GM19372 (cell line): ENCODE measurements at regions not wholly inside any gene's neighbourhood (a gene's known extent, or its start where the extent isn't known, plus 50 kb on each side); places are given as distances from the start of the nearest gene placed in this dataset.

Source experiments
- ATAC-seq: cut with Tn5 transposase; IDR thresholded peaks from one replicate; pipeline ENCODE4 v1.9.1; 2021; ENCODE audit warnings: mild to moderate bottlenecking, low read depth, moderate library complexity; ENCODE audit not compliant: unreplicated experiment

DNA sequence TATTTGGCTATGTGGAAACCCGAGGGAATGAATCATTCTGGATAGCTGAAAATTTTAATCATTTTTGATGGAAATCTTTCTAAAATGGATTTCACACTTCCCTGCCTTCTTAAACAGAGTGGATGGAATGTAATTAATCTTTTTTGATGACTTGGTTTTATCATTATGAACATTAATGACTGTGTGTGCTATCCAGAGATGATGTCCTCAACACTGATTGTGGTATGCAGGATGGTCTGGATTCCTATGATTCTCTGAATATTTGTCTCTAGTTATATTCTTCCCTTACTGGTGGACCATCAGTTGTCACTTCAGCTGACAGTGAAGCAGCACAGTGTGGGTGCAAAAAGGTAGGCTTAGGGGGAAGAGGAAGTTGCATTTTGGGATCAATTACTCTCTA, 513.5 kb downstream of the LMO4 start:
- ATAC-seq: no peak

GRCh38 chr1:87844251-87844650, 515.6 kb downstream of the LMO4 start:
- no peak for ATAC-seq

DNA sequence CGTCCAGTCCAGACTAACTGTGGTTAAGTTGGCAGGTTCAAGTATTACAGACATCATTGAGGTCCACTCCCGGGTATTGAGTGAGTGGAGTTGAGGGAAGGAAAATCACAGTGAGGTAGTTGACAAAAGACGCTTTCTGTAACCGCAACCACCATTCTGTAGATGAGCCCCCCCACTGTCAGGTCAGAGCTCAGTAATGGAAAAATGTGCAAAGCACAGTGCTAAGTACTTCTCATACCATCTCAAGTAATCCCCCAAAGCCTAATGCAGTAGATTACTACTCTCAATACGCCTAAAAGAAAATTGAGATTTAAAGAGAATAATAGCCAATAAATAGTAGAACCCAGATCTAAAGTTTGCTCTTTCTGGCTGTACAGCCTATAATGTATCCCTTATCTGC, 522.8 kb downstream of the LMO4 start:
- no peak for ATAC-seq

DNA sequence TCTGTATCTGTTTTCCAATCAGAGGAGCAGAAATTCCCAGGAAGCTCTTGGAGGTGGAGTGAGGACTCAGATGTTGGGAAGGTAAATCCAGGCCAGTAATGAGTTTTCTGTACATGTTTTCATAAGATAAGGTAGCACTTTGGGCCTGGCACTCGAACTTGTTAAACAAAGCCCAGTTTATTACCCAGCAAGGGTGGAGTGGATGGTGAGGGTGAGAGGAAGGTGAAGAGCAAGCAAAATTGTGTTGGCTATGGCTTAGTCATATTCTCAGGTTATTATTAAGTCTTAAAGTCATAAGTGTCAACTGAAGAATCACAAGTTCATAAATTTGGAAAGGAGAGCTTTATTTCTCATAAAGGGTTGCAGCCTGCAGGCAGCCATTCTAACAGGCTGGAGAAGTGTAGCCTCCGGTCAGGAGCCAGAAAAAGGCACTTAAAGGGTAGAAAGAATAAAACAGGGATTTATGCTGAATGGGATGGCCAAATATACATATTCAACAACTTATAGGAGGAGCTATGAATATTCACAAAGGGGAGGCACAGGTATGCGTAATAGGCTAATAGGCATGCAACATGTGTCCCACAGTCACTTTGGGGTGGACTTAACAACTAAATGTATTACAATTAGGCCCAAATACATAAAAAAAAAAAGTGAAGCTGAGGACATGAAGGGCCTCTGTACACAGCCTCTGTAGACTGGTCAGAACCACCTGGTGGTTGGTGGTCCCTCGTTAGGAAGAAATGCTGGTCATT, 523.9 kb downstream of the LMO4 start:
- no peak for ATAC-seq

DNA sequence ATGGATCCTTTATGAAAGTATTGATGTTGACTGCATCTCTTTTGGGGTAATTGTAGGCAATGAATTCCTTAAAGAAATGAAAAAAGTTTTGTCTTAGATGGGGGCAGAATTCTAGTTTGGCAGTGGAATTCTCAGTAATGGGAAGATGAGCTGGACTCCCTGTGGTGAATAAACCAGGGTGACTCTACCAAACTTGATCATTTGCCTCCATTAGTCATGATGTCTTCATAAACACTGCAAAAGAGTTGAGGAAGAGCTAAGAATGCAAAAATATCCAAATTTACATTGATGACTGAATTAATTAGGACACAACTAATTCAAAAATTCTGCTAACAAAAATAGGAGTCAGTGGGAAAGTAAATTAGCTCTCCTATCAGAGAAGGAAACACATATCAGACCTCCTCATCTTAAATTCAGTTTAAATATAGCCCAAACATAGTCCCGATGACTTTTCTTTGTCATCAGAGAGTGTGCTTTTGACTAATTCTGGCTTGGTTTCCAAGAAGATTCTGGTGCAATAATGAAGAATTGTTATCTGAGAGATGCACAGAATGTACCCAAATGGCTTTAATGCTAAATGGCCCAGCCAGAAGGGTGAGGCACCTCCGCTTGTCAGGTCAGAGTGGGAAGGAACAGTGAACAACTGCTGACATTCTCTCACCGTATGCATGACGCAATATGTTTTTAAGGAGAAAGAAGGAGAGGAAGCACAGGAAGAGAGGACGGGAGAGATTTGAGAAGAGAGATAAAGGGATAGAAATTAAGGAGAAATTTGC, 525.1 kb downstream of the LMO4 start:
- ATAC-seq: no peak

DNA sequence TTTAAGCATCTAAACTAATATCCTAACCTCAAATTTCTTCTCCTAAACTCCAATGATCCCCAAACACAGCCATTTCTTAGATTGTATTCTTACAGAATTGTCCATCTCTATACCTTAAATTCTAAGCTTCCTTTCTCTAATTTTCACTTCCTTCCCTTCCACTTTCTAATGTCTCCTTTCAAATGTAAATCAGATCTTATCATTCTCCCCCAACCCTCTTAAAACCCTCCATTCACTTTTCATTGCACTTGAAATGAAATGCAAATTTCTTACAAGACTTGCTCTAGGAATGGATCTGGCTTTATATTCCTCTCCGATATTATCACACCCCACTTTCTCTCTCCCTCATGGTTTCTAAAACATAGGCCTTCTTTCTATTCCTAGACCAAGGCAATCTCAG, 534.6 kb downstream of the LMO4 start:
- no peak for ATAC-seq

DNA sequence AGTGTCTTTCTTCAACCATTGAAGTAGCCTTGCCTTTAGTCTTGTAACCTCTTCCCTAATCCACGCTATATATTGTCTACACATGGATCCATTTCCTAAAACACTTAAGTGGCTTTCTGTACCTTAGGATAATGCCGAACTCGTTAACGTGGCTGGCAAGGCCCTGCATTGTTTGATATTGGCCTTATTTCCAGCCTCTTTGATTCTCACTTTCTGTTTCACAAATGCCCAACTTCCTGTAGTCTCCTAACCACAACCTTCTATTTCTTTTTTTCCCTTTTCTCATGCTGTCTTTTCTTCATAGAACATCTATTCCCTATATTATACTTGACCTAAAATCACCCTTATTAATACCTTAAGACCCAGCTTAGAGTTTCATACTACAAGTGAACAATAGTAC, 536.0 kb downstream of the LMO4 start:
- no peak for ATAC-seq

DNA sequence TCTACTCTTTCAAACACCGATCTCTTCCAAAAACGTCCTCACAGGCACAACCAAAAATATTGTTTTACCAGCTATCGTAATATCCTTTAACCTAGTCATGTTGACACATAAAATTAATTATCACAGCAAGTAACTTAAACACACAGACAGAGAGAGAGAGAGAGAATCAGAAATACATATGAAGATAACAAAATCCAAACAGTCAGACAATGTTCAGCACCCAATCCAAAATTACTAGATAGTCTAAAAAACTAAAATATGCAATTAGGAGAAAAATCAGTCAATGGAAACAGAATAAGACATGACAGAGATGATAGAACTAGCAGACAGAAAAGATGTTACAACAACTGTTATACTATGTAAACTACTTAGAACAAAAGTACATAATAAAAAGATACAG, 537.7 kb downstream of the LMO4 start:
- ATAC-seq: no peak

DNA sequence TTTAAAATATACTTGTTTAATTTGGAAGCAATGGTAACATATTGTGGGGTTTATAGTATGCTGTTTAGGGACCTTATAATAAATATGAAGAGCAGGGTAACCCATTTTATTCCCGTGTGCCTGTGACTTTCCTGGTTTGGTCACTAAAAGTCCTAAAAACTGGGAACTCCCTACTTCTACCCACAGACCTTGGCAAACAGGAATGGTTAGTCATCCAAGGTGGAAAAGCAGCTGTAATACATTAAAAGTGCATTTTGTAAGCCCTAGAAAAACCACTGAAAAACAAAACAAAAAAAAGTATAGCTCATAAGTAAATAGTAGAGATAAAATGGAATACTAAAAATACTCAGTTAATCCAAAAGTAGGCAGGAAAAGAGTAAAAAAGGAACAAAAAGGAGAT, 538.9 kb downstream of the LMO4 start:
- ATAC-seq: no peak

- ATAC-seq: no peak
Observed at GRCh38 chr1:87869567-87869966, 540.9 kb downstream of the LMO4 start.

- ATAC-seq: no peak
Observed at GRCh38 chr1:87872189-87872588, 543.5 kb downstream of the LMO4 start.

- ATAC-seq: no peak
Observed at GRCh38 chr1:87872692-87873091, 544.0 kb downstream of the LMO4 start.

DNA sequence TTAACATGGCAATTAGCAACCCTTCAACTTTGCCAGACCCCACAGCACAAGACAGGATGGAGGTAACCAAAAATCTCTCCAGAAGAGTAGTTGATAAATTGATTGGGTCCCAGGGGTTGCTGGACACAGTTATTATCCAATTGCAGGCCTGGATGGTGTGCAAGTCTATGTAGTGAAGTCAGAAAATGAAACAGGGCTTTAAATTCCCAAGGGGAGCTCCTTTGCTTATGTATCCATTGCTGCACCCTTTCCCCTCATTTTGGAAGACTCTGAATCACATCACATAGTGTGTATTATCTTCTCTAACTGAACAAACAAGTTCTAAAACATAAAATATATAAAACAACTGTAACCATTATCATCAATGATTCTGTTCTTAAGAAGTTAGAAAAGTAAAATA, 550.2 kb downstream of the LMO4 start:
- ATAC-seq: no peak

GRCh38 chr1:87880098-87880760, 551.5 kb downstream of the LMO4 start:
- ATAC-seq: no peak

DNA sequence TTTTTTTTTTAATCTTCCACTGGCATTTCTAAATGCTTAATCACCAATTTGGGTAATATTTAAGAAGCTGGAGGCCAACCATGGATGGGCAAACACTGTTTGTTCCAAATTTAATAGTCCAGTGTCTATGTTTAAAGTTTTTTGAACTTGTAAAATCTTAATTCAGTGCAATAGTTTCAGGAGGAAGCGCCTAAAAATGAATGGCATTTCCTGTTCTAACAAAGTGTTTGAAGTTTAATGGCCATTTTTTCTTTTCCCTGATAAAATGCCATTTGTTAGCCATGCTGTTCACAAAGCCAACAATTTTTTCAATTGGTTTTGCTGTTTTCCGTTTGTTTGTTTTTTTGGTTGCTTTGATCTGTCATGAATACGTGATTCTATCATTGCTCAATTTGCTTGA, 552.1 kb downstream of the LMO4 start:
- no peak for ATAC-seq

DNA sequence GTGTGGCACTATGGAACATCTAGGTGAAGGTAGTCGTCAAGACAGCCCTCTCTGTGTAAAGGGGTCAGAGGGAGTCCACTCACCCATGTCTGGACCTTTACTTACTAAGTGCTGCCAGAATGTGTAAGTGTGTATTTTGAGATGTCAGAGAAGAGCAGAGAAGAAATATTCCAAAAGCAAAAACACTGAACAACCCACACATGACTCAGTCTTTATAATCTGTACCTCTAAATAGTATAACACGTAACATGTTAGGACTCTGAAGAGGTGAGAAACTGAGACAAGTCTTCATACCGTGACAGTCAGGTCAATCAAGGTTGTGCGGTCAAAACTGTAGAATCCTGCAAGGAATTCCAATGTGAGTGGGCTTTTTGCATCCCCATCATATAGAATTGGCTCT, 555.2 kb downstream of the LMO4 start:
- ATAC-seq: no peak

DNA sequence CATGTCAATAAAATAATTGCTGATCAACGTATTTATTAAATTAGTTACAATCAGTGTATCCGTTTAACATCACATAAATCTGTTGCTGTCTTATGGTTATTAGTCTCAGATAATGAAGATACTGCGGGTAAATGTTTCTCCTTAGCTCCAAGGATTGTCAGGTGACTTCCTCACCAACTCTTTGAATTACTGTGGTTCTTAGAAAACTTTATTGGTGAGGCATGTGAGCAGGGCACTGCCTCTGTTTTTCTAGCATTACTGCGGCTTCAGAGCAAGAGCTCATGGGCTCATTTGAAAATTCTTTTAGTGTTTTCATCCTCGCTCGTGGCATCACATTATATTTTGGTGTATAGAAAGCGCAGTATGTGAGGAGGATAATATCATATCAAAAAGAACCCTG, 555.9 kb downstream of the LMO4 start:
- no peak for ATAC-seq

GRCh38 chr1:87885278-87886025, 556.8 kb downstream of the LMO4 start:
- ATAC-seq: no peak

GRCh38 chr1:87887100-87887499, 558.4 kb downstream of the LMO4 start:
- no peak for ATAC-seq

DNA sequence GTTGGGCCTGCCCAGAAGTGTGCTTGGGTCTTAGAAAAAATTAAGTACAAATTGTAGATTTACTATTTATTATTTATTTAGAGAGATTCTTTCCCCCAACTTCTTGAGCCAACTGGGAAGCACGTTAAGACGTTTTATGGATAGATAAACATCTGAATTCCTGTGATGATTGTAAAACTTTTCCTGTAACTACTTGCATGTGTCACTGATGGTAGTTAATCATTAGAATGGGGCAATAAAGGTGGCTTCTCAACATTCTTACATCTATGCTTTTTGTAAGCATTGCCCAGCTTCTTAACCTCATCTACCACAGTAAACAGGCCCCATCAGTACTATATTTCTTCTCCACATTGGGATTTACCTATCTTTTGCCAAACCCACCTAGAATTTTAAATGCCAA, 559.8 kb downstream of the LMO4 start:
- no peak for ATAC-seq

GRCh38 chr1:87894062-87894461, 565.4 kb downstream of the LMO4 start:
- ATAC-seq: no peak
